Osteoblast (primary cell): ENCODE measurements at regions not wholly inside any gene's neighbourhood (a gene's known extent, or its start where the extent isn't known, plus 50 kb on each side); places are given as distances from the start of the nearest gene placed in this dataset.

Source experiments
- DNase-seq: peaks from one replicate; pipeline ENCODE4 v3.0.0; 2011; ENCODE audit warnings: low spot score, mixed read lengths; ENCODE audit not compliant: insufficient read length; ENCODE audit errors: missing footprints
- H2AFZ ChIP-seq: 2 replicates; pipeline ENCODE4 v1.6.0; 2011; ENCODE audit warnings: mild to moderate bottlenecking, low read length
- H3K27ac ChIP-seq: 2 replicates; pipeline ENCODE4 v1.5.1; 2011; ENCODE audit warnings: mild to moderate bottlenecking, low read depth, low read length, moderate library complexity
- H3K27me3 ChIP-seq: 2 replicates; pipeline ENCODE4 v1.6.0; 2012; ENCODE audit warnings: mild to moderate bottlenecking, control low read depth, inconsistent platforms, low read length, moderate library complexity; ENCODE audit not compliant: insufficient read depth
- H3K36me3 ChIP-seq: 2 replicates; pipeline ENCODE4 v1.5.1; 2011; ENCODE audit warnings: mild to moderate bottlenecking, low read length, control low read depth, moderate library complexity; ENCODE audit not compliant: insufficient read depth
- H3K4me1 ChIP-seq: 2 replicates; pipeline ENCODE4 v1.5.1; 2011; ENCODE audit warnings: mild to moderate bottlenecking, low read length, control low read depth, moderate library complexity; ENCODE audit not compliant: insufficient read depth
- H3K4me2 ChIP-seq: 2 replicates; pipeline ENCODE4 v1.6.0; 2011; ENCODE audit warnings: mild to moderate bottlenecking, low read length; ENCODE audit not compliant: insufficient read depth
- H3K4me3 ChIP-seq: fragments of 200-600 bp; sonication (generic); 3 replicates; pipeline ENCODE4 v1.5.1; 2012; ENCODE audit warnings: mild to moderate bottlenecking, low read length, inconsistent platforms; ENCODE audit not compliant: insufficient read depth
- H3K79me2 ChIP-seq: 2 replicates; pipeline ENCODE4 v1.6.0; 2012; ENCODE audit warnings: mild to moderate bottlenecking, low read length, control low read depth, inconsistent platforms; ENCODE audit not compliant: insufficient read depth
- H3K9me3 ChIP-seq: 2 replicates; pipeline ENCODE4 v1.5.1; 2011; ENCODE audit warnings: low read depth, low read length, control low read depth
- H4K20me1 ChIP-seq: 2 replicates; pipeline ENCODE4 v1.6.0; 2012; ENCODE audit warnings: mild to moderate bottlenecking, low read length, control low read depth; ENCODE audit not compliant: insufficient read depth
- TF ChIP-seq, protein P1 (sequence below): IDR thresholded peaks from 2 replicates; pipeline ENCODE4 v1.5.1; 2011; ENCODE audit warnings: mild to moderate bottlenecking, low read depth, low read length, moderate library complexity; ENCODE audit errors: extremely low read depth

DNA sequence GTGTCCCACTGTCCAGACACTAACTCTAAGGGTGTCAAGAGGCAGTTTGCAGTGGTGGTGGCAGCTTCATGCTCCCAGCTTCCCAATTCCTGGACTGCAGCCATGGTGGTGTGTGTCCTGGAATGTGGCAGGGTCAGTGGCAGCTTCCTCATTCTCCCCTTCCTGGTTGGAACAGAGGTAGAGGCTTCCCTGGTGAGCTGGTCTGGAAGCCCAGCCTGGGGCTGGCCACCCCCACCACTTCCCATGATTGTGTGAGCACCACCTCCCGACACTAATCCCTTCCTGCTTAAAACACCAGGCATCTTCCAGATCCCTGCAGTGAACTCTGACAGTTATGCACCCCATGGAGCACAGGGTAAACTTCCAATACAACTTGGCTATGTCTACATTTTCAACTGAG is 134.9 kb downstream of the RAP2A start:
- Histone ChIP-seq H3K27me3 (no peaks in the 10 kb centered on the region), H3K4me2 (no peak overlapping the region), H2AFZ (no peak overlapping the region), H3K9me3 (no peaks in the 10 kb centered on the region), H3K36me3 (no peaks in the 10 kb centered on the region), H3K27ac (no peak overlapping the region), H3K4me1 (no peaks in the 10 kb centered on the region), H3K79me2 (no peaks in the 10 kb centered on the region), H3K4me3 (no peak overlapping the region), H4K20me1 (no peaks in the 10 kb centered on the region)
- no peak for DNase-seq
- TF ChIP-seq, protein P1, sequence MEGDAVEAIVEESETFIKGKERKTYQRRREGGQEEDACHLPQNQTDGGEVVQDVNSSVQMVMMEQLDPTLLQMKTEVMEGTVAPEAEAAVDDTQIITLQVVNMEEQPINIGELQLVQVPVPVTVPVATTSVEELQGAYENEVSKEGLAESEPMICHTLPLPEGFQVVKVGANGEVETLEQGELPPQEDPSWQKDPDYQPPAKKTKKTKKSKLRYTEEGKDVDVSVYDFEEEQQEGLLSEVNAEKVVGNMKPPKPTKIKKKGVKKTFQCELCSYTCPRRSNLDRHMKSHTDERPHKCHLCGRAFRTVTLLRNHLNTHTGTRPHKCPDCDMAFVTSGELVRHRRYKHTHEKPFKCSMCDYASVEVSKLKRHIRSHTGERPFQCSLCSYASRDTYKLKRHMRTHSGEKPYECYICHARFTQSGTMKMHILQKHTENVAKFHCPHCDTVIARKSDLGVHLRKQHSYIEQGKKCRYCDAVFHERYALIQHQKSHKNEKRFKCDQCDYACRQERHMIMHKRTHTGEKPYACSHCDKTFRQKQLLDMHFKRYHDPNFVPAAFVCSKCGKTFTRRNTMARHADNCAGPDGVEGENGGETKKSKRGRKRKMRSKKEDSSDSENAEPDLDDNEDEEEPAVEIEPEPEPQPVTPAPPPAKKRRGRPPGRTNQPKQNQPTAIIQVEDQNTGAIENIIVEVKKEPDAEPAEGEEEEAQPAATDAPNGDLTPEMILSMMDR = no peak

DNA sequence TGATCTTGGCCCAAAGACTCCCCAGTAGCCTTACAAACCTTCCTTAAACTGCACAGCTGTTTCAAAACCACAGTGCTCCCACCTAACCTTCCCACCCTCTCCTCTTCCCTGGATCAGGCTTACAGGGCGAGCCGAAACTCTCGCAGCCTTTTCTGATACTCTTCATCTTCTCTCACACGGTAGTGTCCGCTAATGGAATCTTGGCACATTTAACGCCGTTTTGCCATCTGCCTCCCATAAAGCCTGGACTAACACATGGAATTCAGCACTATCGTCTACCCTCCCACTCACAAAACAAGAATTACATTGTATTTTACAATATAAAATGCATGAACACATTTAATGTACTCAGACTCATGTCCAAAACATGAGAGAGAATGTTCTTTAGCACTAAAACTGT is 135.9 kb downstream of the RAP2A start:
- H3K36me3 ChIP-seq = no peaks in the 10 kb centered on the region
- H3K27ac ChIP-seq = no peak overlapping the region
- H3K9me3 ChIP-seq = no peaks in the 10 kb centered on the region
- no peak overlapping the region for H2AFZ ChIP-seq
- TF ChIP-seq, protein P1 = no peak
- H3K79me2 ChIP-seq = no peaks in the 10 kb centered on the region
- H3K4me1 ChIP-seq = no peaks in the 10 kb centered on the region
- no peak for DNase-seq
- no peak overlapping the region for H3K4me2 ChIP-seq
- no peak overlapping the region for H3K4me3 ChIP-seq
- no peaks in the 10 kb centered on the region for H4K20me1 ChIP-seq
- H3K27me3 ChIP-seq = no peaks in the 10 kb centered on the region

DNA sequence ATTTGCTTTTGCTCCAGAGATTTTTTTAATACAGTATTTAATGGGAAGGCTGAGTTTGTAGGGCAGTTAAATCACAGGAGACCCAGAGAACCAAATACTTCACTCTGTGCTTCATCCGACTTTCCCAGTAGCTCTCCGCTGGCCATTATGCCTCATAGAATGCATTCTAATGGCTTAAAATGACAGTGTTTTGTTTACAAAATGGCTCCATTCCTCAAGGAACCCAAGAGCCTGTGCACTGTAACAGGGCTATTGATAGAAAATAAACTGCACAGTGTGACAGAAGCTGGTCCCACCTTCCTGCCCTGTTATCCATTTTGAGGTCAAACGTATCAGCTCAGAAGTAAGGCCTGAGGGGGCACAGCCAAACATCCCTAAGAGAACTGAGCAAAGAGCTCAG is 136.5 kb downstream of the RAP2A start:
- Histone ChIP-seq H3K27me3 (no peaks in the 10 kb centered on the region), H3K36me3 (no peaks in the 10 kb centered on the region), H3K27ac (no peak overlapping the region), H3K4me3 (no peak overlapping the region), H4K20me1 (no peaks in the 10 kb centered on the region), H3K79me2 (no peaks in the 10 kb centered on the region), H2AFZ (no peak overlapping the region), H3K4me1 (no peaks in the 10 kb centered on the region), H3K4me2 (no peak overlapping the region), H3K9me3 (no peaks in the 10 kb centered on the region)
- DNase-seq = no peak
- TF ChIP-seq, protein P1 = no peak

DNA sequence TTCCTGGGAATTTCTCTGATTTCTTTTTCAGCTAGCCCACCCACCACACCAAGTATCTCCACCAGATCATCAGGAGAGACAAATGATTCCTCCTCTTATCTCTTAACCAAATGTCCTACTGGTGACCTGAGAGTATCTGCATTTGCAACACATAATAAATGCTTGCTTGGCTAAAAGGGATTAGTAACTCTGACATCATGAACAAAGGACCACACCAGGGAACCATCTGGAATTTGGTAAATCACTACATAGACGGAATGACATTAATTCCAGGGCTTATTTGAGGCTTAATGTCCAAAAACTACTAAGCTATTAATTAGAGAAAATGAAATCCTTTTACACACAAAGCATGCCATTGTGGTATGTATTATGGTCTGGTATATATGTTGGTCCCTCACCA is 139.0 kb downstream of the RAP2A start:
- Histone ChIP-seq H3K4me1 (no peaks in the 10 kb centered on the region), H4K20me1 (no peaks in the 10 kb centered on the region), H3K9me3 (no peaks in the 10 kb centered on the region), H3K27me3 (no peaks in the 10 kb centered on the region), H3K27ac (no peak overlapping the region), H3K4me3 (no peak overlapping the region), H2AFZ (no peak overlapping the region), H3K79me2 (no peaks in the 10 kb centered on the region), H3K36me3 (no peaks in the 10 kb centered on the region), H3K4me2 (no peak overlapping the region)
- TF ChIP-seq, protein P1 = no peak
- no peak for DNase-seq
